ENCODE measurements at regions not wholly inside any gene's neighbourhood (a gene's known extent, or its start where the extent isn't known, plus 50 kb on each side); places are given as distances from the start of the nearest gene placed in this dataset.

DNA sequence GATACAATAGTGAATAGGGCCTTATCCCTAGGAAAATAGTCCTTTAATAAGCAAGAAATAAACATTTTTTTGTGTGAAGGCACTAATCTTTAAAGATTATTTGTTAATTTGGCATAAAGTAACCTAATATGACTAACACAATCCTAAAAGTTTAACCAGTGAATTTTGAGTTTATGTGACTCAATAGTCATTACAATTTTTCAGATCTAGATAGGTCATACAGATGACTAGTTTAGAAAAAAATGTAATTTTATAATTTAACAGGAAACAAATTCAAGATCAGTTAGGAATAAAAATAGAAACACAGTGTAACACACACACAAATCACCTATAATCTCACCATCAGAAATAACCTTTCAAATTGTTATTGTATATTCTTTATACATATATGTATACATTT, 620.7 kb upstream of the ALCAM start:
- TF ChIP-seq, protein P1, sequence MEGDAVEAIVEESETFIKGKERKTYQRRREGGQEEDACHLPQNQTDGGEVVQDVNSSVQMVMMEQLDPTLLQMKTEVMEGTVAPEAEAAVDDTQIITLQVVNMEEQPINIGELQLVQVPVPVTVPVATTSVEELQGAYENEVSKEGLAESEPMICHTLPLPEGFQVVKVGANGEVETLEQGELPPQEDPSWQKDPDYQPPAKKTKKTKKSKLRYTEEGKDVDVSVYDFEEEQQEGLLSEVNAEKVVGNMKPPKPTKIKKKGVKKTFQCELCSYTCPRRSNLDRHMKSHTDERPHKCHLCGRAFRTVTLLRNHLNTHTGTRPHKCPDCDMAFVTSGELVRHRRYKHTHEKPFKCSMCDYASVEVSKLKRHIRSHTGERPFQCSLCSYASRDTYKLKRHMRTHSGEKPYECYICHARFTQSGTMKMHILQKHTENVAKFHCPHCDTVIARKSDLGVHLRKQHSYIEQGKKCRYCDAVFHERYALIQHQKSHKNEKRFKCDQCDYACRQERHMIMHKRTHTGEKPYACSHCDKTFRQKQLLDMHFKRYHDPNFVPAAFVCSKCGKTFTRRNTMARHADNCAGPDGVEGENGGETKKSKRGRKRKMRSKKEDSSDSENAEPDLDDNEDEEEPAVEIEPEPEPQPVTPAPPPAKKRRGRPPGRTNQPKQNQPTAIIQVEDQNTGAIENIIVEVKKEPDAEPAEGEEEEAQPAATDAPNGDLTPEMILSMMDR (optimal IDR thresholded peaks at IDR 0.05 in 1 of 3, IDR thresholded peaks at IDR 0.05 in 1 of 3, conservative IDR thresholded peaks at IDR 0.05 in 1 of 3; ENCODE audit: extremely low read depth in 1 of 3, insufficient read depth in 2 of 3, low read length in 3 of 3): no peak
- no peak for TF ChIP-seq EZH2 (IDR thresholded peaks at IDR 0.05; ENCODE audit: low read length)
